D341Med (cell line): ENCODE measurements at regions not wholly inside any gene's neighbourhood (a gene's known extent, or its start where the extent isn't known, plus 50 kb on each side); places are given as distances from the start of the nearest gene placed in this dataset.
A peak's percentile ranks its signal among the peaks of the same experiment; 100 is the strongest.
"Not testable (repeated sequence)": the region's sequence is repeated elsewhere in the genome, so short reads cannot be mapped to it uniquely, and the experiment has no call there.

ENCODE experiments used
- DNase-seq: peaks from one replicate; pipeline ENCODE4 v3.0.0; 2012; ENCODE audit warnings: low spot score

DNA sequence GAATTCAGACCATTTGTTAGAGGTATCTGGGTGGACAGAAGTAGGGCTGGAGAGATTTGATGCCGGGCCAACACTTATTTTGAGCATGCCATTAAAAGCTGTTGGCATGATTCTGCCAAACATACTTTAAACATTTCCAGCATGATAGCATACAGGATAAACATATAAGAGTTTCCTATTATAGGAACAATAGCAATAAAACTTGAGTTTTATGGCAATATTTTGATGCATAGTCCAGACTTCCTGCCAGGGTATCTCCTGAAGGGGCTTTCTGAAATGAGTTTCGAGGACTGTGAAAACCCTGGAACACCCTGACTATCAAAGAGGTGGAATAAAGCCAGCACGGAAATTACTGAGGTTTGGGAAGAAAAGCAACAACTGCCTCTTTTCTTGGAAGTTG is 1398.0 kb upstream of the NXPH2 start:
- no peak for DNase-seq

GRCh38 chr2:140177086-140177485 is 1396.9 kb upstream of the NXPH2 start:
- DNase-seq: no peak

DNA sequence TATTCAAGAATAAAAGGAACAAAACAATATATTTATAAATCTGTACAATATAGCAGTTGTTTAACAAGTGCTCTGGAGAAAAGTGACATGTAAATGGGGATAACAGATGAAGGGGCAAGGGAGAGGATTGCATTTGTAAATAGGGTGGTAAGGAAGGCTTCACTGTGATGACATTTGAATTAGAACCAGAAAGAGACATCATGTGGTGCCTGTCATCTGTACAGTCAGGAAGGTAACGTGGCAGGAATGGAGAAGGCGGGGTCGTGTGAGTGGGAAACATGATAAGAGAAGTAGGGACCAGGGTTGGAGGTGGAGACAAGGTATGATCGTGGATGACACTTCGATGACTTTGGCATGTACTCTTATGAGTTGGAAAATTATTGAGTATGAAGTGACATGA is 1393.6 kb upstream of the NXPH2 start:
- DNase-seq: no peak

DNA sequence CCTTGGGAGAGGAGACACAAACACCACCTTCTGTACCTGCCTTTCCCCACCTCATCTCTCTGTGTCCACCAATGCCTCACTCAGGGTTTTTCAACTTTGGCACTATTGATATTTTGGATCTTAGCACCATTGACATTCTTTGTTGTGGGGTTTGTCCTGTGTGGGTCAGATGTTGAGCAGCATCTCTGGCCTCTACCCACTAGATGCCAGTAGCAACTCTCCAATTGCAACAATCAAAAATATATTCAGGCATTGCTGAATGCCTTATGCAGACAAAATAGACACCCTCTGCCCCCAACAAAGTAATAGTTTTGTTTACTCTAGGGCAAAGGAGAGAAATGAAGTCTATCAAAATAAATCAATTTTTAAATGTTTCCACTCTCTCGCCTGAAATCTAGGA is 1384.3 kb upstream of the NXPH2 start:
- no peak for DNase-seq

DNA sequence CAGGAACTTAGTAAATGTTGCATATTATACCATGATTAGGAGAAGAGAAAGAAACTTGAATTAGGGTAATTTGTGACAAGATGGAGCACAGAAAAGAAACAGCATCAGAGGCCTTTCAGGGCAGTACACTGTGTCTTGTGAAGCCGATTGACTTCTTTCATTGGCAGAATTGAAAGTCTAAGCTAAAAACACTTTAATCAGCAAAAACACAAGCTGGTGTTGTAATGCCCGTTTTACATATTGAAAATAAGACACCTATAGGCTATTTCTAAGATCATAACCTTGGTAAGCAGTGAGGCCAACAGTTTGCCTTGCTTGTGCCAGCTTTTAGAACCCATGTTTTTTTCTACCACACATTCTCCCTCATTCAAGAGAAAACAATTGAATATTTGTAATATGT is 1378.1 kb upstream of the NXPH2 start:
- DNase-seq: no peak

GRCh38 chr2:140157816-140158215 is 1377.6 kb upstream of the NXPH2 start:
- DNase-seq: no peak

DNA sequence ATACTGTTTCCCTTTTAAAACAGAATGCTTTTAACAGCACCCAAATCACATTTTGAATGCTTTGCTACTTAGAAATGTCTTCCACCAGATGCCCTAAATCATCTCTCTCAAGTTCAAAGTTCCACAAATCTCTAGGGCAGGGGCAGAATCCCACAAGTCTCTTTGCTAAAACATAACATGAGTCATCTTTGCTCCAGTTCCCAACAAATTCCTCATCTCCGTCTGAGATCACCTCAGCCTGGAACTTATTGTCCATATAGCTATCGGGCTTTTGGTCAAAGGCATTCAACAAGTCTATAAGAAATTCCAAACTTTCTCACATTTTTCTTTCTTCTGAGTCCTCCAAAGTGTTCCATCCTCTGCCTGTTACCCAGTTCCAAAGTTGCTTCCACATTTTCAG is 1374.5 kb upstream of the NXPH2 start:
- no peak for DNase-seq

- DNase-seq: no peak
Observed at GRCh38 chr2:140154271-140154670, 1374.1 kb upstream of the NXPH2 start.

GRCh38 chr2:140144611-140145010 is 1364.4 kb upstream of the NXPH2 start:
- DNase-seq: no peak

GRCh38 chr2:140138736-140139135 is 1358.5 kb upstream of the NXPH2 start:
- no peak for DNase-seq

DNA sequence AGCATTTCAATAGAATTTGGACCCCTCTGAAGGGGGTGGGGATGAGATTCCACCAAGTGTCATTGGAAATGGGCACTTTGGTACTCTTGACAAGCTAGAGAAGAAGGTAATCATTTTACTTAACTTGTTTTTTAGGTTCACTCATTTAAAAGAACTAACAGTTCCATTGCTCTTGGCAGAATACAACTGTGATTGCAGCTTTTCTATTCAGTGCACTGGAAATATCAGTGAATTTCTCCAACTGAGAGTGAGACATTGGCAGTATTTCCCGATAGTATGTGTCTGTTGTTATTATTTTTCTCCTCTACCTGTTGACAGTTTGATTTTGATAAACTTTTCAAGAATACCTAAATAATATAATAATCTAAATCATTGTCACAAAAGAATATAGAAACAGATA is 1356.7 kb upstream of the NXPH2 start:
- no peak for DNase-seq

DNA sequence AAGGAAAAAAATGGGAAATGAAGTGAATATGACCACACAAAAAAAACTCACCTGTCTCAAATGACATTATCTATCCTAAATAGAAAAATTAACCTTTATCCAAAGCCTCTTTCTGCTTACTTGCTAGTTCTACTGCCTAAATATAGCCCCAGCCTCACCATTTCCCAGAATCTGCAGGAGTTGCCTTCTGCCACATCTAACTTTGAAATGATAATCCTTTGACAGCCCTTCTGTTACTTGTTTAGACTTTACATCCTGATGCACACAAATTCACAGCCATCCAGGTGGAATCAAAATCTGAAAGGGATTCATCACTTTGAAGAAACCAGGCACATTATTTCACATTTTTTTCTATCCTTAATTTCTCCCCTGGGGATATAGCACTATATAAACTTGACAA is 1356.2 kb upstream of the NXPH2 start:
- DNase-seq: no peak

- DNase-seq: no peak
Observed at GRCh38 chr2:140128909-140129308, 1348.7 kb upstream of the NXPH2 start.

DNA sequence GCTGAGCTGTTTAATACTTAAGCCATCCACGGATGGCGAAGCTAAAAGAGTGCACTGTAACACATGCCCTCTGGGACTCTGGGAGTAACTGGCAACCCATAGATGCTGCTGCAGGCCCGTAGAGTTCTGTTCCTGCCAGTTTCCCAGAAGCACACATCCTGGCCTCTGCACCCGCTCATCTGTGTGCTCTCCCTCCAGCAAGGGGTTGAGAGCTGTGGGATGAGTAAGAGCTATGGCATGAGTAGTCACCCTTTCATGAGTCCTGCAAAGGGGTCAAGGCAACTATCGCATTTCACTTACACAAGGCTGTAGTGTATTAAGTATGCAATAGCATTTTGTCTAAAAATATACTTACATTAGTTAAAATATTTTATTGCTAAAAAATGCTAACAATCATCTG is 1341.8 kb upstream of the NXPH2 start:
- no peak for DNase-seq

DNA sequence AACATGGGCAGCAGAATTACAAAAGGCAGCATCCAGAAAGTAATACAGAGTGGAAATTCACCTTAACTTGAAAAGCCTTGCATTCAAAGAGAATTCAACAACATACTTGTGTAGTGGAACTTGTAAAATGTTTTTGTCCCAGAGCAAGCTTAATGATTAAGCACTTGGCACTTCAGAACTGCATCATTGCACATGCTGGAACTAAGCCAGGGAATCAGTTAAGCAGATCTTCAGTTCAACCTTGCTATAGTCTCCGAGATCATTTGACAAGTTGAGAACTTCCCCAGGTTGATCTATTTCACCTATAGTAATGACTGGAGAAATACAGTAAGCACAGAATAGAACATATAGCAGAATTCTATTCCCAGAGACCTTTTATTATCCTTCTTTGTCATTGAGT is 1337.2 kb upstream of the NXPH2 start:
- DNase-seq: no peak

GRCh38 chr2:140108706-140109475 is 1328.7 kb upstream of the NXPH2 start:
- DNase-seq: no peak

DNA sequence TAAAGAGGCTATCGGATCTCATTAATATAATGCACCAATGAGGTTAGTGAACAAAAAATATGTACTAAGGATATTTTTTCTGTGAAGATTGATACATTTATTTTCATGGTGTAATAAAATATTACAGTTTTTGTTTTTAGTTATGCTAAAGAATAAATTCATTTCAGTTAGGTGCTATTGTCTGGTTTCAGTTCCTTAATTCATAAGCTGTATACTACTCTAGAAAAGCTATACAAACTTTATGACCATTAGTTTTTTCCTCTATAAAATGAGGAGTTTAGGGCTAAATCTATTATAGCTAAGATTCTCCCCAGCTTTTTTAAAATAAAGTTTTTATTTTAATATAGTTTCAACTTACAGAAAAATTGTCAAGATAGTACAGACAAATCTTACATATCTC is 1311.7 kb upstream of the NXPH2 start:
- DNase-seq: no peak

DNA sequence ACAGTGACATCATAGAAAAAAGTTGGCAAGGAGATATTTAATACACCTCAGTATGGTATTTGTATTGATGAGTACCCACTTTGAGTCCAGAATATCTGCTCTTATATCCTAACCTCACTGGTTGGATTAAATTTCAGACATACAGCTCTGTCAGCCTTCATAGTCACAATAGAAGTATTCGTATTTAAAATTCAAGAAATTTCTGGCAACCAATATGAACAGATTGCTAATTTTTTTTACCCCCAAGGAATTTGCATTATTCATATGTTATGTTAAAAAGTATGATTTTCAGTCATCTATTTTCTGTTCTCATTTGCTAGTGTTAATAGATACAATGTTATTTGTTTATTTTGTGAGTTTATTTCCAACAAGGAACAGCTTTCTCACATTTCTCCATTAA is 1306.8 kb upstream of the NXPH2 start:
- DNase-seq: no peak

GRCh38 chr2:140085674-140086073 is 1305.5 kb upstream of the NXPH2 start:
- no peak for DNase-seq

DNA sequence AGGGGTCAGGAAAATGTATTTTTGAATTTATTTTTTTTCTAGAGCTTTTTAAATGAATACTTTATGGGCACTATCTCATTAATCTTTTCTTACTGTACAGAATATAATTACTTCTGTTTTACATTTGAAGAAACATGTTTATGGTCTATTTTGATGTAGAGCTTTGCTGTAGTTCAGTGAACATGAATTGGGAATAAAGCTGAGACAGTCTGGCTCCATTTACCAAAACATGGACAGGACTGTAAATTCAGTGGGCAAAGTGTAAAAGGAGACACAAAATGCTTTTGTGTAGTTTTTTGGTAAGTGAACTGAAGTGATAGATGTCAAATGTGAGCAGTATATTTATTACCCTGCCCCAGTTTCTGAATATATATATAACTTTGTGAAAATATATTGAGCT is 1298.8 kb upstream of the NXPH2 start:
- no peak for DNase-seq

- DNase-seq: no peak
Observed at GRCh38 chr2:140076164-140076563, 1296.0 kb upstream of the NXPH2 start.

- DNase-seq: not testable (repeated sequence)
Observed at GRCh38 chr2:140073763-140074162, 1293.6 kb upstream of the NXPH2 start.

DNA sequence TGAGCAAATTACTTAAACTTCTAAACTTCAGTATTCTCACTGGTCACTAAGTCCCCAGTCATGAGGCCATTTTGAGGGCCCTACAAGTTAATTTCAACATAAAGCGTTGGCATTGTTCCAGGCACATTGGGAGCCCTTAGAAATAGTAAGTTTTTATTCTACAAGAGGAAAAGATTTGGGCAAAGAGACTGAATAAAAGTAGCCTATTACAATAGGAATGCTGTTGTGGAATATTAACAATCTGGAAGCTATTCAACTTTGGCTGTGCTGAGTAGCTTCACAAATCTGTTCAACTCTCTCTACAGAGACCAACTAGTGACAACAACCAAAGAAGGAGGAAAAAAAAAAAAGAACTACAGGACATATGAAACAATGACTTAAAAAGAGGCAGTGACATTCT is 1287.5 kb upstream of the NXPH2 start:
- no peak for DNase-seq

- peak; percentile 30 for DNase-seq
Observed at GRCh38 chr2:140064243-140064642, 1284.1 kb upstream of the NXPH2 start.

GRCh38 chr2:140063356-140063755 is 1283.2 kb upstream of the NXPH2 start:
- DNase-seq: no peak
